ENCODE measurements at regions not wholly inside any gene's neighbourhood (a gene's known extent, or its start where the extent isn't known, plus 50 kb on each side); places are given as distances from the start of the nearest gene placed in this dataset.
"Not testable (repeated sequence)": the region's sequence is repeated elsewhere in the genome, so short reads cannot be mapped to it uniquely, and the experiment has no call there.

DNA sequence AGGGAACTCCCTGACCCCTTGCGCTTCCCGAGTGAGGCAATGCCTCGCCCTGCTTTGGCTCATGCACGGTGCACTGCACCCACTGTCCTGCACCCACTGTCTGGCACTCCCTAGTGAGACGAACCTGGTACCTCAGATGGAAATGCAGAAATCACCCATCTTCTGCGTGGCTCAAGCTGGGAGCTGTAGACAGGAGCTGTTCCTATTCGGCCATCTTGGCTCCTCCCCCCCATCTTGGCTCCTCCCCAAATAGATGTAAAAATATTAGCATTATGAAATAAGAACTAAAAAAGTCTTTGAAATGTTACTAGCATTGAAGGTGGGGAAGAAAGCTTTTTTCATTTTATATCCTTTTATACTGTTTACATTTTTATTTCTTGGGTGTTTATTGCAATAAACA is 525.9 kb upstream of the PPP2R3A start:
- H4K91ac ChIP-seq (ENCODE audit: insufficient read depth, low read depth, low read length); in situ Hi-C loops (cut with MboI; ENCODE audit: low sequenced_read_pairs); H3K4me2 ChIP-seq (ENCODE audit: low read depth, low read length); H2BK5ac ChIP-seq (ENCODE audit: low read depth, low read length, poor library complexity, severe bottlenecking); H4K20me1 ChIP-seq (ENCODE audit: insufficient read depth, low read length); H2BK20ac ChIP-seq (ENCODE audit: low read depth, low read length); H3K36me3 ChIP-seq (ENCODE audit: control insufficient read depth, insufficient read depth, low read length); H4K5ac ChIP-seq (ENCODE audit: low read depth, low read length); H3K14ac ChIP-seq (replicated peaks; ENCODE audit: low read depth, low read length); H3K9me3 ChIP-seq (ENCODE audit: control insufficient read depth, insufficient read depth, low read length); H3K18ac ChIP-seq (ENCODE audit: low read depth, low read length); H3K9me1 ChIP-seq (ENCODE audit: insufficient read depth, low read length); H4K8ac ChIP-seq (ENCODE audit: low read depth in 2 of 2, low read length in 2 of 2); H3K4me1 ChIP-seq (ENCODE audit: control insufficient read depth, insufficient read depth, low read length); H2BK15ac ChIP-seq (ENCODE audit: low read depth, low read length); ATAC-seq (ENCODE audit: low read depth); H3K27ac ChIP-seq (ENCODE audit: insufficient read depth, low read length); H3K4ac ChIP-seq (ENCODE audit: low read depth, low read length); H3K56ac ChIP-seq (ENCODE audit: extremely low read depth, insufficient read depth, low read length); H3K23ac ChIP-seq (ENCODE audit: low read depth, low read length); intact Hi-C loops (cut with micrococcal nuclease); H2AFZ ChIP-seq (replicated peaks; ENCODE audit: low read length, poor library complexity); CTCF ChIA-PET; H3K4me3 ChIP-seq (ENCODE audit: insufficient read depth, low read depth, low read length); H2AK9ac ChIP-seq (replicated peaks; ENCODE audit: low read depth, low read length, poor library complexity); H3K27me3 ChIP-seq (ENCODE audit: control insufficient read depth, insufficient read depth, low read length); H2AK5ac ChIP-seq (ENCODE audit: low read depth, low read length); H3K79me1 ChIP-seq (ENCODE audit: low read depth in 1 of 2, low read length in 2 of 2); POLR2A ChIA-PET (ENCODE audit: unreplicated experiment); H3K9ac ChIP-seq (ENCODE audit: low read depth, low read length); BruUV-seq (replicated peaks); DNase-seq; dilution Hi-C loops (cut with HindIII; ENCODE audit: low sequenced_read_pairs, unreplicated experiment); H2BK120ac ChIP-seq (ENCODE audit: low read depth, low read length): not testable (repeated sequence)
- WGBS, 2 experiments (ENCODE audit: extremely low coverage in 2 of 2, insufficient read length in 1 of 2): no CpG with 5 or more reads among the region's 7 CpGs
